Embryonic facial prominence (tissue), 1 donor: ENCODE measurements at regions not wholly inside any gene's neighbourhood (a gene's known extent, or its start where the extent isn't known, plus 50 kb on each side); places are given as distances from the start of the nearest gene placed in this dataset.
A peak's percentile ranks its signal among the peaks of the same experiment; 100 is the strongest.

ENCODE experiments used
- DNase-seq: peaks from one replicate; pipeline ENCODE4 v3.0.0-alpha.2; 2016; ENCODE audit errors: extremely low spot score

DNA sequence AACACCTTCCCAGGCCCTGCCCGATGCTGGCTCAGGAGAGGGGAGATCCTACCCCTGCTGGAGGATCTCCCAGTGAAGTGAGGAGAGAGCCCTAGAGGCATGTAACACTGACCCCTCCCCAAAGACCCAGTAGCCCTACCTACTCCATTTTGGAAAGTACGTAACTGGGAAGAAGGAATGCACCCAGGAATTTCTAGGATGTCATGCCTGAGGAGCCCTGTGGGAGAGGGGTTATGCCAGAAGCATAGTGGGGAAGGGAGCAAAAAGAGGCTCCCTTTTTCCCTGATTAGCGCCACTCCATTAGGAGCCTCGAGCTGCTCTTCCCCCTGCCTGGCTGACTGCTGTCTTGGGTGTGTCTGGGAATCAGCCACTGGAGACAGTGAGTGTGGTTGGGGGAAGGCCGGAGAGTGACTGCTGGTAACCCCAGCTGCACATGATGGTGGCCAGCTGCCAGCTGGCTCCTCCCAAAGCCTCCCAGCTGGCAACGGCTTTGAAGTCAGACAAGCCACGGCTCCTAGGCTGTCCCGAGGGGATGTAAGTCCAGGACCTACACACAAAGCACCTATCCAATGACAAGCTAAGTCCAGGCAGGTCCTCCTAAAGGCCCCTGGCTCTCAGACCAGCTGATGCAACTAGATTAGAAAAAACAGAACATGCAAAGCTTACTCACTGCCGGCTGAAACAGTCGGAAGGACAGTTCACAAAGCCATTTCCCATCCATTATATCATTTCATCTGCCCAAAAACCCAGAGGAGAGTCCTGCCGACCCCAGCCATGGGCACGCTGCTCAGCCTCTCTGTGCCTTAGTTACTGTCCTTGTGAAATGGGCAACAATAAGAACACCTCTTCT is 136.5 kb upstream of the ABCA1 start:
- DNase-seq = peak; percentile 45

DNA sequence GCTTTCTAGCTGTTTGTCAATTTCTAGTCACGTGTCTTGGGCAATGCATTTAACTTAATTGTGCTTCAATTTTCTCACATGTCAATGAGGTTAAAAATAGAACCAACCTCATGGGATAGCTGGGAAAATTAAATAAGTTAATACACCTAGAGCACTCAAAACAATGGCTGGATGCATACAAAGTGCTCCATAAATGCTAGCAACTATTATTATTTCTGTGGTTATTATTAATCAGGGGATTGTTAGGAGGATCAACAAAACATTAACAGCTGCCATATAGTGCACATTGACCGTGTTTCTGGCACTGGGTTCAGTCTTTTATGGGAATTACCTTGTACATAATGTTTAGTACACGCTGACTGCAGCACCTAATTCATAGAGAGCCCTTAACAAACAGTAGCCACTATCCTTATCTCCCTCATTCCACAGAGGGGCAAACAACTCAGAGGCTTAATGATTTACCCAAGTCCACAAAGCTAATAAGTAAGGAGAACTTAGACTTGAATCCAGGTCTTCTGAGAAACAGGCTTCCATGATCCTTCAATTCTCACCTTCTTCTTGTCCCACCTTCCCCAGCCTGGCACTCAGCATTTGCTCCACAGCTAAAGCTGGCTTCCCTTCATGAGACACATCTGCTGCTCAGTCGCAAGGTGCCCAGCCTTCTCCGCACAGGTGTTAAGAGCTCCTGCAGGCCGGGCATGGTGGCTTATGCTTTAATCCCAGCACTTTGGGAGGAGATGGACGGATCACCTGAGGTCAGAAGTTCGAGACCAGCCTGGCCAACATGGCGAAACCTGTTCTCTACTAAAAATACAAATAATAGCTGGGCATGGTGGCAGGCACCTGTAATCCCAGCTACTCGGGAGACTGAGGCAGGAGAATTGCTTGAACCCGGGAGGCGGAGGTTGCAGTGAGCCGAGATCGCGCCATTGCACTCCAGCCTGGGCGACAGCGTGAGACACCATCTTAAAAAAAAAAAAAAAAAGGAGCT is 137.4 kb upstream of the ABCA1 start:
- no peak for DNase-seq

DNA sequence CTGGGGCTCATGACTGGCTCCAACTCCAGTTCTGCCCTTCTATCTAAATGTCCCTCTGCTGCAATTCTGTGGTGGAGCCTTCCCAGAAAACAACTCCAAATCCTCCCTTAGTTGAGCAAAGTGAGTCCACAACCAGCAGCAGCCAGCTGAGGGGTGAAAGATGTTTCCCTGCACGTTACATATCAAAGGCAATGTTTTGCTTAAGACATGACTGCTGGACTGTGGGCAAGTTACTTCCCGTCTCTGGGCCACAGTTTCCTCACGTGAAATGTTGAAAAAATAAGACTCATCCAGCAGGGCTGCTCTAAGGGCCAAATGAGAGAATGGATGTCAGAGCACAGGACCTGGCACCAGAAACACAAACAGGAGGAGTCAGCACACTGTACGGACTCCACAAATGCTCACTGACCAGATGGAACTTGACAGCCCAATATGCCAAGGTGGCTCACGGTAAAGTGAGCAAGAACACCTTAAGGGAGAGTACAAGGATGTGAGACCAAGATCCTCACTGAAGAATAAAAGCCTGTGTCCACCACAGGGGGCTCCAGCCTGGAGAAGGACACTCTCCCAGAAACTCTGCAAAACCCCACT is 138.4 kb upstream of the ABCA1 start:
- DNase-seq = no peak

DNA sequence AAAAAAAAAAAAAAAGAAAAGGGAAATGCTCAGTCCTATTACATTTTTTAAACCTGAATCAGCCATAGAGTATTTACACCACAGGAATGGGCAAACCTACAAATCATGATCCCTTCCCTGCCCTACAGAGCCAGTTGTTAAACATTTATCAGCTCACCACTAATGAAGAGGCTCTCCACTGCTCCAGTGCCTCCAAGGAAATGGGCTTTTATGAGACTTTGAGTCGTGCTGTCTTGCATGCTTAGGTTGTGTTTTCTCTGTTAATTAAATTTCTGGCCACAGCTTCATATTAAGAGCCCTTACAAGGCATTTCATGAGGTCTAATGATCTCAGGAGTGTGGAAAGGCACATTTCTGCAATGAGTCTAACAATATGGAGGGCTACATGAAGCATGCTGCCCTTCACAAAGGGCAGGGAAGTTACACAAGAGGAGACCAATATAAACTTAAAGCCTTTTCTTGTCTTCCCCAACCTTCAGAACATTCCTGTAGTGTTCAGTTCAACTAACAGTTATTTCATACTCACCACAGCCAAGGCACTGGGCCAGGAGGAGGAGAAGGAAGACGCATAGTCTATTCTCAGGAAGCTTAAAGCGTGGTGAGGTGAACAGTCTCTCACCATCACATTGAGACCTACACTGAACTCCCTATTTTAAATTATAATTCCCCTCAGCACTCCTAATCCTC is 140.1 kb upstream of the ABCA1 start:
- DNase-seq = no peak

DNA sequence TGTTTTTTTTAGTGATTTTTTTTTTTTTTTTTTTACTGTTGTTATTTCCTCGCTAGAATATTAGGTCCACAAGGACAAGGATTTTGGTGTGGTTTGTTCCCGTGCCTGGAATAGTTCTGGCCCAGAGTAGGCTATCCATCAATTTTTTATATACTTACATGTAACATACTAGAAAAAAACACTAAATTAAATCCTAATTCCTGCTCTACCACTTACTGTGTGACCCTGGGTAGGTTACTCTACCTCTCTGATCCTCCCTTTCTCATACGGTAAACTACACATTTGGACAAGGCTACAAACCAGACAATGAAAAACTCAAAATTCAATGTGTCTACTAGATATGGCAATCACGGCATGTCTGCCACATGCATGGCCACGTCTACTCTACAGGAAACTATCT is 141.3 kb upstream of the ABCA1 start:
- no peak for DNase-seq

DNA sequence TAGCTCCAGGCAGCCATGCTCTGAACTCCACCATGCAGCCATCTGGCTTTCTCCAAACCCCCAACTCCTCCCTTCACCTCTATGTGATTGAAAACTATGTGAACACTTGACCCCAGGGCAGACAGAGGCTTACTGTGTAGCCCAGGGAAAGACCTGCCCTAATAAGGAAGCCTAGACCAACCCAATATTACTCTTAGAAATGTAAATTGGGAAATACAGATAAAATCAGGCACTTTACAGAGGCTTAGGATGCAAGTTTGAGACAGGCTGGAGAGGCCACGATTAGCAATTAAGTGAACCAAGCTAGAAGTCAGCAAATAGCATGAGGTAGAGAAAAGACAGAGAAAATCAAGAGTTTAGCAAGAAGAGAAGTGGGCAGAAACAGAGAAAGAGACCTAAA is 141.7 kb upstream of the ABCA1 start:
- DNase-seq = no peak

DNA sequence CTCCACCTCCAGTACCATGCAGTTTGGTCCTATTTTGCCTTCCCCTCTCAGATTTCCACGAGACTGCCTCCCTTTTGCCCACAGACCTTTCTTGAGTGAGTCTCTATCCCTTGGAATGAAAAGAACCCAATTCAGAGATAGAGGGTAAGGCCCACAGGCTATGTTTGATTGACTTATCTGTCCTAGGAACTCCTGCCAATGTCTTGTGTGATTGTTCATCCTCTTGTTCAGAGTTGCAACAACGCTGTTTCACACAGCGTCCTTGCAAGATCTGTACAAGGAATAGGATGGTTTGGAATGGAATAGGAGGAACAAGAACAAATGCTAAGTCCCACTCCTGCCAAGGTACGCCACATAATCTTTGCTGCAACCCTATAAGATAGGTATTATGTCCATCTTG is 142.2 kb upstream of the ABCA1 start:
- DNase-seq = no peak

DNA sequence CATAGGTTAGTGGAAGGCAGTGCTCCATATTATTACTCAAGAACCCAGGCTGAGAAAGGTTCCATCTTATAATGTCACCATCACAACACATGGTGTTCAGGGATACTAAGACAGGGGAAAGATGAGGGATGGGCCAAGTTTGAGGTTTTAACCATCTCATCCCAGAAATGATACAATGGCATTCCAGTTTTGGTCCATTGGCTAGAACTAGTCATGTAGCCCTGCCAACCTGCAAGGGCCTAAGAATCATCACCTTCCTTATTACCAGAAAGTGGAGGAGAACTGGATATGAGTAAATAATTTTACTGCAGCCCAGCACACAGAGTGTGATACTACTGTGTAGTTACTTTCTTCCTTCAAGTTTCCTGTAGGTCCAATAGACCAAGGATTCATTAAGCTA is 144.5 kb upstream of the ABCA1 start:
- DNase-seq = no peak

DNA sequence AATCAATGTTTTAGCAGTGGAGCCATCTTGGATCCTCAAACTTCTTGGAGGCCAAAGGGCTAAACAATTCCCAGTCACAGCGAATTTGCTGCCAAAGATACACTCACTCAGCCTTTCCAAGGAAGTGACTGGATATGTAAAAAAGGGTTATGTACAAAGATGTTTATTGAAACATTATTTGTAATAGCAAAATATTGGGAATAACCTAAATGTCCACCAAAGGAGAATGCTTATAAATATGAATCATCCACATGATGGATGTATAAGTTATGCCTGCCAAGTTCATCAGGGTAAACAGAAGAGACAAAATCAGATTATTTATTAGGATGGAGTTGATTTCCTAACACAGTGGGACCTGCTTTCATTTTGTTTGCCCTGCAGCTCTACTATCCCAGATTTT is 145.2 kb upstream of the ABCA1 start:
- no peak for DNase-seq

DNA sequence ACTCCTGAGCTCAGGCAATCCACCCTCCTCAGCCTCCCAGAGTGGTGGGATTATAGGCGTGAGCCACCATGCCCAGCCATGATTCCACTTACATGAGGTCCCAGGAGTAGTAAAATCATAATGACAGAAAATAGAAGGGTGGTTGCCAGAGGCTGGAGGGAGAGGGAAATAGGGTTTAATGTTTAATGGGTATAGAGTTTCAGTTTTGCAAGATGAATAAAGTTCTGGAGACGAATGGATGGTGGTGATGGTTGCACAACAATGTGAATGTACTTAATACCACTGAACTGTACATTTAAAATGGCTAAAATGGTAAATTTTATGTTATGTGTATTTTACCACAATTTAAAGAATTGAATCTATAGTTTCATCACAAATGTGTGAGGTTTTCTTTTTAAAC is 146.5 kb upstream of the ABCA1 start:
- no peak for DNase-seq

DNA sequence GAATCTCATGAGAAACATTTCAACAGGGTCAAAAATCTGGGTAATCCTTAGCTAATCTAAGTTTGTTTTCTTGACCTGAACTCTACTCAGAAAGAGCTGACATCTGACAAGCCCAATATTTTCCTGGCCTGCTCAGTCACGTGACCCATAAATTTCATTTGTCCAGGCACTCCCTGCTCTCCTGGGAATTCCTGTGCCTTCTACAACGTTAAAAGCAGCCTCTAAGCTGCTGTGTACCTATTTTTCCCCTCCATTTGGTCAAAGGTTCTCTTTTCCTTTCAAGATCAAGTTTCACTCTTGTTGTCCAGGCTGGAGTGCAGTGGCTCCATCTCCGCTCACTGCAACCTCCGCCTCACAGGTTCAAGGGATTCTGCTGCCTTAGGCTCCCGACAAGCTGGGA is 148.8 kb upstream of the ABCA1 start:
- no peak for DNase-seq

DNA sequence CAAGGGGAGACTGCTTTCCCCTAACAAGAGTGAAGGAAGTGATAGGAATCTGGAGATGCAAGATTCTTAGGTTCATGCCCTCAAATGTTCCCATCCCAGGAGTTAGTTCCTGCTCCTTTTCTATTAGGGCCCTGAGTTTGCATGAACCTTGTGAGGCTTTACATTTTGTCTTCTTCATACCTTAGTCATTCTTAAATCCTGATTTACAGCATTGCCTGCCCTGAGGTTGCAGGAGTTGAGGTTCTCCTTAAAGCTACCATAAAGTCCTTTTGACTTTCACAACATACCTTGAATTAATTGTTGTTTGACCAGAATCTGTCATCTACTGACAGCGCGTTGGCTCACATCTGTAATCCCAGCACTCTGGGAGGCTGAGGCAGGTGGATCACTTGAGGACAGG is 151.5 kb upstream of the ABCA1 start:
- no peak for DNase-seq

DNA sequence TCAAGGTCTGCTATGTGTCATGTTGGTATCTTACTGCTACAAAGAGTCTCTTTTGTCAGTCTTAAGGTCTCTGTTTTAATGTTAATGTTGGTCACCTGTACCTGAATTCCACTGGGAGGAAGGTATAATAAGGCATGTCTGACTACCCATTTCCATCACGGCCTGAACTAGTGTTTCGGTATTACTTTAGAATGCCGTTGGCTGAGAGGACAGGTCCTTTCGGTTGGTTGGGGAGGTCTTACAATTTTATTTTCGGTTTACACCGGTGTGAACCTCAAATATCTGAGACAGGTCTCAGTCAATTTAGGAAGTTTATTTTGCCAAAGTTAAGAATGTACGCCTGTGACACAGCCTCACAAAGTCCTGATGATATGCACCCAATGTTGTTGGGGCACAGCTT is 154.9 kb upstream of the ABCA1 start:
- DNase-seq = no peak

DNA sequence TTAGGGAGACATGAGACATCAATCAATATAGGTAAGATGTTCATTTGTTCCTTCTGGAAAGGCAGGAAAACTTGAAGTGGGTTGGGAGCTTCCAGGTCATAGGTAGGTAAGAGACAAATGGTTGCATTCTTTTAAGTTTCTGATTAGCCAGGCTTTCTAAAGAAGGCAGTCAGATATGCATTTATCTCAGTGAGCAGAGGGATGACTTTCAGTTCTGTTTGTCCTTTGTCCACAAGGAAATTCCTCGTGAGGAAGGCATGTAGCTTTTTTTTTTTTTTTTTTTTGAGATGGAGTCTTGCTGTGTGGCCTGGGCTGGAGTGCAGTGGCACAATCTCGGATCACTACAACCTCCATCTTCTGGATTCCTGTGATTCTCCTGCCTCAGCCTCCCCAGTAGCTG is 155.3 kb upstream of the ABCA1 start:
- no peak for DNase-seq

DNA sequence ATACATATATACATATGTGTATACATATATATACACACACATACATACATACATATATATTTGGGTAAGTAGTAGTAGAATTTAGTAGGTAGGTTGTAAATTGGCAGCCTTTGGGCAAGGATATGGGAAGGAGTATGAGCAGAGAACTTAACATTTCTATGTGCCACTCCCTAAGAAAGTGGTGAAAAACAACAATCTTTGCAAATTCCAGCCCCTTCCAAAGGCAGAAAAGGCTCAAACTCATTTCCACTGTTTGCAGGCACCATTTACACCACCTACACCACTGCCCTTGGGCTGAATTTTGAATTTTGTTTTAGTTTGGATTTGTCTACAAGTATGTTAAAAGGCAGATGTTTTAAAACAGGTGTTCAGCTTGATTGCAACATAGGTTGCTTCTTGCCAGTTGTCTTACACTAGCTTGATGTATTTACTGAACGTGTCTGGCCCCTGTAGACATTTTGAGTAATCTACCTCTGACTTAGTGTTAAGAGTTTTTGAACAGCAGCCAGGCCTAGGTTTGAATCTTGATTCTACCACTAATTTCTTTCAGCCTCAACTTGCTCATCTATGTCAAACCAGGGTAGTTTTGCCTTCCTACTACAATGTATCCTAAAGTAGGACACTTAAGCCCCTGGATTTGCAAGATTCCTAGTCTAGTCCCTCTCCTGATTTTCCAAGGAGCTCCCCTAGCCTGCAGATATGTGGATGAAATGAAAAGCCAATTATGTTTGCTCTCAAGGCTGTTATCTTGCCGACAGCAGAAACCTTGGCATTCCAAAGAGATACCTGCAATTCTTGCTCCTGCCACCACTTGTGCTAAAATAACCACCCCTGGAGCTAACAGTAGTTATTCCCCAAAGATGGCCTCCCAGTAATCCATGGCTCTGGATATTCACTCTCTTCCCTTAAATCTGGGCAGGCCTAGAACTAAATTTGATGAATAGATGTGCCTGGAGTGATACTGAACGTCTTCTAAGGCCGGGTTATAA is 156.2 kb upstream of the SLC44A1 start:
- no peak for DNase-seq

DNA sequence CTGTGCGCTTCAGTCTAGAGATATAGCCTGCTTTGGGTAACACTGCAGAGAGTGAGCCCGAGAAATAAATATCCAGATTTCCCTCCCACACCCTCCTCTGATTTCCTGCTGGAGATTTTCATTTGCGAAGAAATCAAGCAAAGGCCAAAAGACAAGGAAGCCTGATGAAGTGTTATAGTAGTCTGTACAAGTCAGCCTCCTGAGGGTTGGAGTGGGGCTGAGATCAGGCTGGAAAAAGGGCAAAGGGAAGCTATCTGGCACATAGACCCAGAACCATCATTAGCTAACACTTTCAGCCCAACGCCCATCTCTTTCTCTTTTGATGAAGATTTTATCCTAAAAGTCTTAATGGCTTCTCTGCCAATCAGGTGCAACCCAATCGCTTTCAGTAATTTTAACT is 154.6 kb upstream of the SLC44A1 start:
- DNase-seq = no peak

DNA sequence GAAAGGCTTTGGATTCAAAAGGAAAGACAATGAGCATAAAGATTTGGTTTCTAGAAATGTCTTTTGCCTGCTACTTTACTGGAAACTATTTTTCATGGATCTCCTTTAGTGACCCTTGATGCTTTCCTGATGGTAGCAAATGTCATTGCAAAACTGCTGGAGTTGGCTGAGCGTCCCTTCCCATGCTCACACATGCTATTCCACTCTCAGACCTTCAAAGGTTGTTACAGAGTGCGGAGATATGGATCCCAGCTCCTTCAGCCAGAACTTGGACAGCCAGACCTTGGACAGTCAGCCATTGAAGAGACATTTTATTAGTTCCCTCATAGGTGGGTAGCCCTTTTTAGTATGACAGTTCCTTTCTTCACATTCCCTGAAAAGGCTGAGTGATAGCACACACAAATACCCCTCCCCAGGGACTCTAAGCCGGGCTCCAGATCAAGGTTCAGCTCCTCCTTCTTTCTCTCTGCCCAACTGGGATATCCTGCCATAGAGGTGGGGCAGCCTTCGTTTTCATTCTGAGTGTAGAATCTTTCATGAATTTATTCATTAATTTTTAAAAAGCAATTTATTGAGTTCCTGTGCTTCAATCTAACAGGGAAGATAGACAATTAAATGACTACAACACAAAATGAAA is 153.3 kb upstream of the SLC44A1 start:
- no peak for DNase-seq

DNA sequence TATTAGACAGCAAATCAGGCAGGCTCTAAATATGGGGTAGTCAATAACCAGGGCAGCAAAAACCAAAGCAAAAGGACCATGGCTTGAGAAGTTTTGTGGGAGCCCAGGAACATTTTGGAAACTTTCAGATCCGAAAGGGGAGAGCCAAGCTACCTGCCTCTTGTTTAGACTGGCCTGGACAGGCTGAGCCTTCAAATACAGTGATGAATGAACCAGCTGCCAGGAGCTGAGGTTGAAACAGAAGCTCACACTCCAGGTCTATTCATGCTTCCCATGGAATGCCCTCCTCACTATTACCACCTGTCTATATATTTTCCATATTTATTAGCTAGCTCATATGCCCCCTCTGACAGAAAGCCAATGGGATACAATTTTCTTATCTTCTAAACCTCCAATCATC is 150.8 kb upstream of the SLC44A1 start:
- no peak for DNase-seq

DNA sequence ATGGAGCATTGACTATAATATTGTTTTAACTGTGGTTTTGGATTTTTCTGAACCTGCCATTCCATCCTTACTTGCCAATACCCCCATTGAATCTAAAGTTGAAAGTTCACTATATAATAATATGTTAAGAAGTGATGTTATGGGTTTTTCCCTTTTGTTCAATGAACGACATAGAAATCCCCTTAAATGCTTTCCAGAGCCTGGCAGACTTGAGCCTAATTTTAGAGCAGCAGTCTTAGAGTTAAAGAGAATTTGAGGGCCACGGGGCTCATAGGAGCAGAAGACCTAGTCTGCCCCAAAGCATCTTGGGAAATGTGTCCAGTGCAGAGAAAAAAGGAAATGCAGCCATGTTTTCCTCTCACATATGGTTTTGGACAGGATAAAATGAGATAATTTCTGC is 146.1 kb upstream of the SLC44A1 start:
- no peak for DNase-seq

DNA sequence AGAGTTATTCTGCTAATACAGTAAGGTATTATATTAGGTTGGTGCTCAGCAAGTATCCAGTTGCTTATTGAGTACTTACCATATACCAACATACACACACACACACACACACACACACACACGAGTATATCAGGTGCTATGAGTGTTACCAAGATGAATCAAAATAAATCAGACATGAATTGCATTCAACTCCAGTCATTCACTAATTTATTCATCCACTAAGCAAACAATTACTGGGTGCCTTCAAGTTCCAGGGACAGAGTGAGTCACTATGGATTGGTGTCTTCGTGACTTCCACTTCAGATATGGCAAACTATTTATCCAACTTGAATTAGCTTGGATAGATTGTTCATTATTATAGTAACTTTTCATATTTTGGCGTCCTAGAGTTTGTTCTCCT is 140.7 kb upstream of the SLC44A1 start:
- no peak for DNase-seq
